ENCODE measurements at regions not wholly inside any gene's neighbourhood (a gene's known extent, or its start where the extent isn't known, plus 50 kb on each side); places are given as distances from the start of the nearest gene placed in this dataset.

- no peak overlapping the region for H3K27ac ChIP-seq (ENCODE audit: low read depth, low read length)
- H3K9ac ChIP-seq (ENCODE audit: low read depth in 1 of 3, low read length in 3 of 3) = no peak overlapping the region
- no peaks in the 10 kb centered on the region for H3K4me1 ChIP-seq (ENCODE audit: control insufficient read depth in 3 of 3, insufficient read depth in 3 of 3, low read length in 3 of 3)
- H3K27me3 ChIP-seq (ENCODE audit: control insufficient read depth in 3 of 3, insufficient read depth in 3 of 3, low read length in 3 of 3) = no peaks in the 10 kb centered on the region
- H3K4me3 ChIP-seq (ENCODE audit: low read length in 3 of 3) = no peak overlapping the region
- no peaks in the 10 kb centered on the region for H3K9me3 ChIP-seq (ENCODE audit: control insufficient read depth in 3 of 3, low read length in 3 of 3)
- H3K36me3 ChIP-seq (ENCODE audit: control insufficient read depth in 3 of 3, insufficient read depth in 3 of 3, low read length in 3 of 3) = no peaks in the 10 kb centered on the region
Observed at GRCh38 chr12:19596434-19597166, 157.3 kb downstream of the AEBP2 start.

GRCh38 chr12:19597167-19598026 is 158.1 kb downstream of the AEBP2 start:
- no peak overlapping the region for H3K27ac ChIP-seq (ENCODE audit: low read depth, low read length)
- H3K4me1 ChIP-seq (ENCODE audit: control insufficient read depth in 3 of 3, insufficient read depth in 3 of 3, low read length in 3 of 3) = no peaks in the 10 kb centered on the region
- H3K4me3 ChIP-seq (ENCODE audit: low read length in 3 of 3) = no peak overlapping the region
- H3K27me3 ChIP-seq (ENCODE audit: control insufficient read depth in 3 of 3, insufficient read depth in 3 of 3, low read length in 3 of 3) = no peaks in the 10 kb centered on the region
- H3K9ac ChIP-seq (ENCODE audit: low read depth in 1 of 3, low read length in 3 of 3) = no peak overlapping the region
- no peaks in the 10 kb centered on the region for H3K36me3 ChIP-seq (ENCODE audit: control insufficient read depth in 3 of 3, insufficient read depth in 3 of 3, low read length in 3 of 3)
- H3K9me3 ChIP-seq (ENCODE audit: control insufficient read depth in 3 of 3, low read length in 3 of 3) = no peaks in the 10 kb centered on the region

- Histone ChIP-seq H3K9ac (ENCODE audit: low read depth in 1 of 3, low read length in 3 of 3) (no peak overlapping the region), H3K27ac (ENCODE audit: low read depth, low read length) (no peak overlapping the region), H3K36me3 (ENCODE audit: control insufficient read depth in 3 of 3, insufficient read depth in 3 of 3, low read length in 3 of 3) (no peaks in the 10 kb centered on the region), H3K4me3 (ENCODE audit: low read length in 3 of 3) (no peak overlapping the region), H3K4me1 (ENCODE audit: control insufficient read depth in 3 of 3, insufficient read depth in 3 of 3, low read length in 3 of 3) (no peaks in the 10 kb centered on the region), H3K27me3 (ENCODE audit: control insufficient read depth in 3 of 3, insufficient read depth in 3 of 3, low read length in 3 of 3) (no peaks in the 10 kb centered on the region), H3K9me3 (ENCODE audit: control insufficient read depth in 3 of 3, low read length in 3 of 3) (no peaks in the 10 kb centered on the region)
Observed at GRCh38 chr12:19605720-19606119, 166.4 kb downstream of the AEBP2 start.

GRCh38 chr12:19608039-19608438 is 168.7 kb downstream of the AEBP2 start:
- no peaks in the 10 kb centered on the region for H3K36me3 ChIP-seq (ENCODE audit: control insufficient read depth in 3 of 3, insufficient read depth in 3 of 3, low read length in 3 of 3)
- H3K9ac ChIP-seq (ENCODE audit: low read depth in 1 of 3, low read length in 3 of 3) = no peak overlapping the region
- no peaks in the 10 kb centered on the region for H3K4me1 ChIP-seq (ENCODE audit: control insufficient read depth in 3 of 3, insufficient read depth in 3 of 3, low read length in 3 of 3)
- no peak overlapping the region for H3K27ac ChIP-seq (ENCODE audit: low read depth, low read length)
- H3K9me3 ChIP-seq (ENCODE audit: control insufficient read depth in 3 of 3, low read length in 3 of 3) = peaks cover 0 to 3% (median 0%) of the 10 kb centered on the region in 3 donors
- no peak overlapping the region for H3K4me3 ChIP-seq (ENCODE audit: low read length in 3 of 3)
- H3K27me3 ChIP-seq (ENCODE audit: control insufficient read depth in 3 of 3, insufficient read depth in 3 of 3, low read length in 3 of 3) = no peaks in the 10 kb centered on the region

- H3K9me3 ChIP-seq (ENCODE audit: control insufficient read depth in 3 of 3, low read length in 3 of 3) = peaks cover 0 to 3% (median 0%) of the 10 kb centered on the region in 3 donors
- no peak overlapping the region for H3K27ac ChIP-seq (ENCODE audit: low read depth, low read length)
- H3K4me3 ChIP-seq (ENCODE audit: low read length in 3 of 3) = no peak overlapping the region
- H3K27me3 ChIP-seq (ENCODE audit: control insufficient read depth in 3 of 3, insufficient read depth in 3 of 3, low read length in 3 of 3) = no peaks in the 10 kb centered on the region
- no peaks in the 10 kb centered on the region for H3K4me1 ChIP-seq (ENCODE audit: control insufficient read depth in 3 of 3, insufficient read depth in 3 of 3, low read length in 3 of 3)
- no peak overlapping the region for H3K9ac ChIP-seq (ENCODE audit: low read depth in 1 of 3, low read length in 3 of 3)
- H3K36me3 ChIP-seq (ENCODE audit: control insufficient read depth in 3 of 3, insufficient read depth in 3 of 3, low read length in 3 of 3) = no peaks in the 10 kb centered on the region
Observed at GRCh38 chr12:19613051-19613535, 173.8 kb downstream of the AEBP2 start.

GRCh38 chr12:19614601-19615383 is 175.5 kb downstream of the AEBP2 start:
- Histone ChIP-seq H3K9me3 (ENCODE audit: control insufficient read depth in 3 of 3, low read length in 3 of 3) (peaks cover 0 to 3% (median 0%) of the 10 kb centered on the region in 3 donors), H3K4me3 (ENCODE audit: low read length in 3 of 3) (no peak overlapping the region), H3K27ac (ENCODE audit: low read depth, low read length) (no peak overlapping the region), H3K9ac (ENCODE audit: low read depth in 1 of 3, low read length in 3 of 3) (no peak overlapping the region), H3K36me3 (ENCODE audit: control insufficient read depth in 3 of 3, insufficient read depth in 3 of 3, low read length in 3 of 3) (no peaks in the 10 kb centered on the region), H3K4me1 (ENCODE audit: control insufficient read depth in 3 of 3, insufficient read depth in 3 of 3, low read length in 3 of 3) (no peaks in the 10 kb centered on the region), H3K27me3 (ENCODE audit: control insufficient read depth in 3 of 3, insufficient read depth in 3 of 3, low read length in 3 of 3) (no peaks in the 10 kb centered on the region)

- Histone ChIP-seq H3K9me3 (ENCODE audit: control insufficient read depth in 3 of 3, low read length in 3 of 3) (peaks cover 0 to 3% (median 0%) of the 10 kb centered on the region in 3 donors), H3K36me3 (ENCODE audit: control insufficient read depth in 3 of 3, insufficient read depth in 3 of 3, low read length in 3 of 3) (no peaks in the 10 kb centered on the region), H3K4me3 (ENCODE audit: low read length in 3 of 3) (no peak overlapping the region), H3K9ac (ENCODE audit: low read depth in 1 of 3, low read length in 3 of 3) (no peak overlapping the region), H3K27me3 (ENCODE audit: control insufficient read depth in 3 of 3, insufficient read depth in 3 of 3, low read length in 3 of 3) (no peaks in the 10 kb centered on the region), H3K27ac (ENCODE audit: low read depth, low read length) (no peak overlapping the region), H3K4me1 (ENCODE audit: control insufficient read depth in 3 of 3, insufficient read depth in 3 of 3, low read length in 3 of 3) (no peaks in the 10 kb centered on the region)
Observed at GRCh38 chr12:19615384-19615725, 176.1 kb downstream of the AEBP2 start.

- no peak overlapping the region for H3K4me3 ChIP-seq (ENCODE audit: low read length in 3 of 3)
- no peaks in the 10 kb centered on the region for H3K9me3 ChIP-seq (ENCODE audit: control insufficient read depth in 3 of 3, low read length in 3 of 3)
- no peak overlapping the region for H3K9ac ChIP-seq (ENCODE audit: low read depth in 1 of 3, low read length in 3 of 3)
- no peaks in the 10 kb centered on the region for H3K4me1 ChIP-seq (ENCODE audit: control insufficient read depth in 3 of 3, insufficient read depth in 3 of 3, low read length in 3 of 3)
- H3K27me3 ChIP-seq (ENCODE audit: control insufficient read depth in 3 of 3, insufficient read depth in 3 of 3, low read length in 3 of 3) = no peaks in the 10 kb centered on the region
- H3K36me3 ChIP-seq (ENCODE audit: control insufficient read depth in 3 of 3, insufficient read depth in 3 of 3, low read length in 3 of 3) = no peaks in the 10 kb centered on the region
- H3K27ac ChIP-seq (ENCODE audit: low read depth, low read length) = no peak overlapping the region
Observed at GRCh38 chr12:19616781-19617180, 177.5 kb downstream of the AEBP2 start.

- Histone ChIP-seq H3K36me3 (ENCODE audit: control insufficient read depth in 3 of 3, insufficient read depth in 3 of 3, low read length in 3 of 3) (no peaks in the 10 kb centered on the region), H3K27ac (ENCODE audit: low read depth, low read length) (no peak overlapping the region), H3K4me3 (ENCODE audit: low read length in 3 of 3) (no peak overlapping the region), H3K4me1 (ENCODE audit: control insufficient read depth in 3 of 3, insufficient read depth in 3 of 3, low read length in 3 of 3) (no peaks in the 10 kb centered on the region), H3K9me3 (ENCODE audit: control insufficient read depth in 3 of 3, low read length in 3 of 3) (no peaks in the 10 kb centered on the region), H3K9ac (ENCODE audit: low read depth in 1 of 3, low read length in 3 of 3) (no peak overlapping the region), H3K27me3 (ENCODE audit: control insufficient read depth in 3 of 3, insufficient read depth in 3 of 3, low read length in 3 of 3) (no peaks in the 10 kb centered on the region)
Observed at GRCh38 chr12:19620222-19620621, 180.9 kb downstream of the AEBP2 start.

All from skeletal muscle tissue (tissue), 3 donors.